ENCODE measurements at regions not wholly inside any gene's neighbourhood (a gene's known extent, or its start where the extent isn't known, plus 50 kb on each side); places are given as distances from the start of the nearest gene placed in this dataset.

DNA sequence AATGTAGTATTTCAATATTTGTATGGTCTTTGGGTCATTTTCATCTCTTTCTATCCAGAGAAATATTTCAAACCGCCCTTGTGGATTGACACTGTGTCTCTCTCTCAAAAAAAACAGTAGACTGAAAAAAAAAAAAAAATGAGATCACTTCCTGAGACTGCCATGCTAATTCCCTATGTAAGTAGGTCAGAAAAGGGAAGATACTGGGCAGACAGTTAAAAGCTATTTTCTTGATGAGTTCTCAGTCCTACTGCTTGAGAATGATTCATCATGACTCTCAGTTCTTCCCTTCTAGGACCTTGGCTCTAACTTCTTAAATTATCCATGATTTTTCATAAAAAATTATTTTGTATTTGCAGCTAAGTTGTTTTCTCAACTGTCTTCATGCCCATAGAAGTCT is 672.3 kb upstream of the REG3G start:
- Histone ChIP-seq H3K9ac (ENCODE audit: low read depth, low read length) (no peak overlapping the region), H4K5ac (ENCODE audit: low read depth, low read length) (no peak overlapping the region), H3K4me2 (ENCODE audit: low read depth, low read length) (no peak overlapping the region), H3K4ac (ENCODE audit: low read depth, low read length) (no peak overlapping the region), H2BK5ac (ENCODE audit: low read depth, low read length, poor library complexity, severe bottlenecking) (no peak overlapping the region), H3K36me3 (ENCODE audit: control insufficient read depth, insufficient read depth, low read length) (no peaks in the 10 kb centered on the region), H2BK120ac (ENCODE audit: low read depth, low read length) (no peak overlapping the region), H4K8ac (ENCODE audit: low read depth in 2 of 2, low read length in 2 of 2) (no peak overlapping the region), H3K4me3 (ENCODE audit: insufficient read depth, low read depth, low read length) (no peak overlapping the region), H4K20me1 (ENCODE audit: insufficient read depth, low read length) (no peaks in the 10 kb centered on the region), H3K9me1 (ENCODE audit: insufficient read depth, low read length) (no peaks in the 10 kb centered on the region), H3K27ac (ENCODE audit: insufficient read depth, low read length) (no peak overlapping the region), H3K9me3 (ENCODE audit: control insufficient read depth, insufficient read depth, low read length) (peaks cover 2% of the 10 kb centered on the region; the same call in 1 of the 2 replicates), H2AK9ac (replicated peaks; ENCODE audit: low read depth, low read length, poor library complexity) (no peak overlapping the region), H4K91ac (ENCODE audit: insufficient read depth, low read depth, low read length) (no peak overlapping the region), H3K4me1 (ENCODE audit: control insufficient read depth, insufficient read depth, low read length) (no peaks in the 10 kb centered on the region), H3K56ac (ENCODE audit: extremely low read depth, insufficient read depth, low read length) (no peak overlapping the region), H3K23ac (ENCODE audit: low read depth, low read length) (no peak overlapping the region), H2BK20ac (ENCODE audit: low read depth, low read length) (no peak overlapping the region), H3K27me3 (ENCODE audit: control insufficient read depth, insufficient read depth, low read length) (no peaks in the 10 kb centered on the region), H2AFZ (replicated peaks; ENCODE audit: low read length, poor library complexity) (no peak overlapping the region), H3K79me1 (ENCODE audit: low read depth in 1 of 2, low read length in 2 of 2) (no peaks in the 10 kb centered on the region), H2BK15ac (ENCODE audit: low read depth, low read length) (no peak overlapping the region), H3K18ac (ENCODE audit: low read depth, low read length) (no peak overlapping the region), H2AK5ac (ENCODE audit: low read depth, low read length) (no peak overlapping the region), H3K14ac (replicated peaks; ENCODE audit: low read depth, low read length) (no peak overlapping the region)
- in situ Hi-C loops (cut with MboI; ENCODE audit: low sequenced_read_pairs), result no loop called here
- ChIA-PET POLR2A (ENCODE audit: unreplicated experiment) (no interaction called here), CTCF (no interaction called here)
- DNase-seq (no peak), ATAC-seq (ENCODE audit: low read depth) (no peak)
- WGBS, 2 experiments (ENCODE audit: extremely low coverage in 2 of 2, insufficient read length in 1 of 2), result no CpG with 5 or more reads among the region's 1 CpG
- dilution Hi-C loops (cut with HindIII; ENCODE audit: low sequenced_read_pairs, unreplicated experiment), result no loop called here
- no TSS peak for BruUV-seq (replicated peaks)
- TF ChIP-seq, protein P1, sequence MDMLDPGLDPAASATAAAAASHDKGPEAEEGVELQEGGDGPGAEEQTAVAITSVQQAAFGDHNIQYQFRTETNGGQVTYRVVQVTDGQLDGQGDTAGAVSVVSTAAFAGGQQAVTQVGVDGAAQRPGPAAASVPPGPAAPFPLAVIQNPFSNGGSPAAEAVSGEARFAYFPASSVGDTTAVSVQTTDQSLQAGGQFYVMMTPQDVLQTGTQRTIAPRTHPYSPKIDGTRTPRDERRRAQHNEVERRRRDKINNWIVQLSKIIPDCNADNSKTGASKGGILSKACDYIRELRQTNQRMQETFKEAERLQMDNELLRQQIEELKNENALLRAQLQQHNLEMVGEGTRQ (IDR thresholded peaks at IDR 0.05; ENCODE audit: low read depth, low read length), result no peak
- TF ChIP-seq RCOR1 (IDR thresholded peaks at IDR 0.05; ENCODE audit: insufficient replicate concordance, low read length), result no peak
- TF ChIP-seq RAD21 (IDR thresholded peaks at IDR 0.05; ENCODE audit: low read length), result no peak
- TF ChIP-seq CHD1 (IDR thresholded peaks at IDR 0.05; ENCODE audit: low read depth, low read length), result no peak
- no peak for TF ChIP-seq MAZ (IDR thresholded peaks at IDR 0.05; ENCODE audit: borderline replicate concordance, low read depth, low read length)
- no peak for TF ChIP-seq BHLHE40 (IDR thresholded peaks at IDR 0.05; ENCODE audit: low read depth, low read length)
- no peak for TF ChIP-seq RFX5 (IDR thresholded peaks at IDR 0.05; ENCODE audit: low read depth, low read length)
- TF ChIP-seq, protein P2, sequence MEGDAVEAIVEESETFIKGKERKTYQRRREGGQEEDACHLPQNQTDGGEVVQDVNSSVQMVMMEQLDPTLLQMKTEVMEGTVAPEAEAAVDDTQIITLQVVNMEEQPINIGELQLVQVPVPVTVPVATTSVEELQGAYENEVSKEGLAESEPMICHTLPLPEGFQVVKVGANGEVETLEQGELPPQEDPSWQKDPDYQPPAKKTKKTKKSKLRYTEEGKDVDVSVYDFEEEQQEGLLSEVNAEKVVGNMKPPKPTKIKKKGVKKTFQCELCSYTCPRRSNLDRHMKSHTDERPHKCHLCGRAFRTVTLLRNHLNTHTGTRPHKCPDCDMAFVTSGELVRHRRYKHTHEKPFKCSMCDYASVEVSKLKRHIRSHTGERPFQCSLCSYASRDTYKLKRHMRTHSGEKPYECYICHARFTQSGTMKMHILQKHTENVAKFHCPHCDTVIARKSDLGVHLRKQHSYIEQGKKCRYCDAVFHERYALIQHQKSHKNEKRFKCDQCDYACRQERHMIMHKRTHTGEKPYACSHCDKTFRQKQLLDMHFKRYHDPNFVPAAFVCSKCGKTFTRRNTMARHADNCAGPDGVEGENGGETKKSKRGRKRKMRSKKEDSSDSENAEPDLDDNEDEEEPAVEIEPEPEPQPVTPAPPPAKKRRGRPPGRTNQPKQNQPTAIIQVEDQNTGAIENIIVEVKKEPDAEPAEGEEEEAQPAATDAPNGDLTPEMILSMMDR (conservative IDR thresholded peaks at IDR 0.05; ENCODE audit: low read depth, low read length), result no peak
- TF ChIP-seq, protein P3, sequence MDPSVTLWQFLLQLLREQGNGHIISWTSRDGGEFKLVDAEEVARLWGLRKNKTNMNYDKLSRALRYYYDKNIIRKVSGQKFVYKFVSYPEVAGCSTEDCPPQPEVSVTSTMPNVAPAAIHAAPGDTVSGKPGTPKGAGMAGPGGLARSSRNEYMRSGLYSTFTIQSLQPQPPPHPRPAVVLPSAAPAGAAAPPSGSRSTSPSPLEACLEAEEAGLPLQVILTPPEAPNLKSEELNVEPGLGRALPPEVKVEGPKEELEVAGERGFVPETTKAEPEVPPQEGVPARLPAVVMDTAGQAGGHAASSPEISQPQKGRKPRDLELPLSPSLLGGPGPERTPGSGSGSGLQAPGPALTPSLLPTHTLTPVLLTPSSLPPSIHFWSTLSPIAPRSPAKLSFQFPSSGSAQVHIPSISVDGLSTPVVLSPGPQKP (IDR thresholded peaks at IDR 0.05; ENCODE audit: borderline replicate concordance, low read depth, low read length), result no peak
- TF ChIP-seq CEBPB (IDR thresholded peaks at IDR 0.05; ENCODE audit: low read depth, low read length), result no peak
- intact Hi-C loops (cut with micrococcal nuclease), result no loop called here

Data from IMR-90 (cell line).